ENCODE measurements at regions not wholly inside any gene's neighbourhood (a gene's known extent, or its start where the extent isn't known, plus 50 kb on each side); places are given as distances from the start of the nearest gene placed in this dataset.

DNA sequence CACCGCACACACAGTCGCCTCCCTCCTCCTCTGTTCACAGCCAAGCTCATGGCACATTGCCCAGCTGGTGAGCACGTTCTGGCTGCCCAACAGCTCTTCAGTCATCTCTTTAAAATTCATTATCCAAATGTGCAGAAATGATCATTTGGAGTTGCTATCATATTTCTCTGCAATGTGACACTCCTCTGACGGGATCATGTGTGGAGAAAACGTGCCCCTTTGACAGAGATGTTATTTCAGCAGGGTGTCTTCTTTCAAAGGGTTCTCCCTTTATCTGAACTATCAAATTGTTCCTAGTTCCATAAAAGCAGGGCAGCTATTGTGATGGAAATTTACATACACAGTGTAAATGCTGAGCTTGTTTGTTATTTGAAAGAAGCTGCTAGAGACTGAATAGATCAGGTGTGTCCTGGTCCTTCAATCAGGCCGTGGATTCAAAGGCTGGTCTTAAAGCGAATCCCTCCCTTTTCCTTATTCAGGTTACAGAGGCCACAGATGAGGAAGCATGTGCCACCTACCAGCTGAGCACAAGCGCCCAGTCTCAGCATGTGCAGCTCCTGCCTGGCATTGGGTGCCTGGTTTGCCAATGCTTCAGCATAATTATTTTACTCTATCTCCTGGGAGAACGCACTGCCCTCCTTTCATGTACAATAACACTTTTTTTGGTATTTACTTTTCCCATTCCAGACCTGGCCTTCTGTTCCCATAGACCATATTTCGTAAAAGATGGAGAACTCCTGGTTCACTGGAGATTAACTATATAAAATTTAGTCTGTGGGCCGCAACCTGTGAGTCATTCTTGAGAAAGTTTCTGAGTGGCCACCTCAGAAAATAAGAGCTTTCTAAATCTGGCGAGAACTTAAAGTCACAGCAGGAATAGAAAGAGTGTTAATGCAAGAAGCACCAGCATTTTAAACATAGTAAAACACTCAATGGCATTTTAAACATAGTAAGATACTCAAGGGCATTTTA lies 433.7 kb downstream of the ENC1 start:
- TF ChIP-seq, protein P1, sequence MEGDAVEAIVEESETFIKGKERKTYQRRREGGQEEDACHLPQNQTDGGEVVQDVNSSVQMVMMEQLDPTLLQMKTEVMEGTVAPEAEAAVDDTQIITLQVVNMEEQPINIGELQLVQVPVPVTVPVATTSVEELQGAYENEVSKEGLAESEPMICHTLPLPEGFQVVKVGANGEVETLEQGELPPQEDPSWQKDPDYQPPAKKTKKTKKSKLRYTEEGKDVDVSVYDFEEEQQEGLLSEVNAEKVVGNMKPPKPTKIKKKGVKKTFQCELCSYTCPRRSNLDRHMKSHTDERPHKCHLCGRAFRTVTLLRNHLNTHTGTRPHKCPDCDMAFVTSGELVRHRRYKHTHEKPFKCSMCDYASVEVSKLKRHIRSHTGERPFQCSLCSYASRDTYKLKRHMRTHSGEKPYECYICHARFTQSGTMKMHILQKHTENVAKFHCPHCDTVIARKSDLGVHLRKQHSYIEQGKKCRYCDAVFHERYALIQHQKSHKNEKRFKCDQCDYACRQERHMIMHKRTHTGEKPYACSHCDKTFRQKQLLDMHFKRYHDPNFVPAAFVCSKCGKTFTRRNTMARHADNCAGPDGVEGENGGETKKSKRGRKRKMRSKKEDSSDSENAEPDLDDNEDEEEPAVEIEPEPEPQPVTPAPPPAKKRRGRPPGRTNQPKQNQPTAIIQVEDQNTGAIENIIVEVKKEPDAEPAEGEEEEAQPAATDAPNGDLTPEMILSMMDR (conservative IDR thresholded peaks at IDR 0.05; ENCODE audit: low read depth in 2 of 2): no peak
- TF ChIP-seq EZH2 (IDR thresholded peaks at IDR 0.05; ENCODE audit: low read depth, unreplicated experiment) (no peak), CREB1 (CRISPR knock-in tag; IDR thresholded peaks at IDR 0.05; ENCODE audit: low read depth) (no peak), POLR2AphosphoS5 (IDR thresholded peaks at IDR 0.05; ENCODE audit: low read depth) (no peak), EZH2phosphoT487 (IDR thresholded peaks at IDR 0.05; ENCODE audit: unreplicated experiment) (no peak), NANOG (IDR thresholded peaks at IDR 0.05; ENCODE audit: borderline replicate concordance) (no peak)
- TF ChIP-seq, protein P2, sequence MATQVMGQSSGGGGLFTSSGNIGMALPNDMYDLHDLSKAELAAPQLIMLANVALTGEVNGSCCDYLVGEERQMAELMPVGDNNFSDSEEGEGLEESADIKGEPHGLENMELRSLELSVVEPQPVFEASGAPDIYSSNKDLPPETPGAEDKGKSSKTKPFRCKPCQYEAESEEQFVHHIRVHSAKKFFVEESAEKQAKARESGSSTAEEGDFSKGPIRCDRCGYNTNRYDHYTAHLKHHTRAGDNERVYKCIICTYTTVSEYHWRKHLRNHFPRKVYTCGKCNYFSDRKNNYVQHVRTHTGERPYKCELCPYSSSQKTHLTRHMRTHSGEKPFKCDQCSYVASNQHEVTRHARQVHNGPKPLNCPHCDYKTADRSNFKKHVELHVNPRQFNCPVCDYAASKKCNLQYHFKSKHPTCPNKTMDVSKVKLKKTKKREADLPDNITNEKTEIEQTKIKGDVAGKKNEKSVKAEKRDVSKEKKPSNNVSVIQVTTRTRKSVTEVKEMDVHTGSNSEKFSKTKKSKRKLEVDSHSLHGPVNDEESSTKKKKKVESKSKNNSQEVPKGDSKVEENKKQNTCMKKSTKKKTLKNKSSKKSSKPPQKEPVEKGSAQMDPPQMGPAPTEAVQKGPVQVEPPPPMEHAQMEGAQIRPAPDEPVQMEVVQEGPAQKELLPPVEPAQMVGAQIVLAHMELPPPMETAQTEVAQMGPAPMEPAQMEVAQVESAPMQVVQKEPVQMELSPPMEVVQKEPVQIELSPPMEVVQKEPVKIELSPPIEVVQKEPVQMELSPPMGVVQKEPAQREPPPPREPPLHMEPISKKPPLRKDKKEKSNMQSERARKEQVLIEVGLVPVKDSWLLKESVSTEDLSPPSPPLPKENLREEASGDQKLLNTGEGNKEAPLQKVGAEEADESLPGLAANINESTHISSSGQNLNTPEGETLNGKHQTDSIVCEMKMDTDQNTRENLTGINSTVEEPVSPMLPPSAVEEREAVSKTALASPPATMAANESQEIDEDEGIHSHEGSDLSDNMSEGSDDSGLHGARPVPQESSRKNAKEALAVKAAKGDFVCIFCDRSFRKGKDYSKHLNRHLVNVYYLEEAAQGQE (IDR thresholded peaks at IDR 0.05; ENCODE audit: unreplicated experiment): no peak
- TF ChIP-seq, protein P3, sequence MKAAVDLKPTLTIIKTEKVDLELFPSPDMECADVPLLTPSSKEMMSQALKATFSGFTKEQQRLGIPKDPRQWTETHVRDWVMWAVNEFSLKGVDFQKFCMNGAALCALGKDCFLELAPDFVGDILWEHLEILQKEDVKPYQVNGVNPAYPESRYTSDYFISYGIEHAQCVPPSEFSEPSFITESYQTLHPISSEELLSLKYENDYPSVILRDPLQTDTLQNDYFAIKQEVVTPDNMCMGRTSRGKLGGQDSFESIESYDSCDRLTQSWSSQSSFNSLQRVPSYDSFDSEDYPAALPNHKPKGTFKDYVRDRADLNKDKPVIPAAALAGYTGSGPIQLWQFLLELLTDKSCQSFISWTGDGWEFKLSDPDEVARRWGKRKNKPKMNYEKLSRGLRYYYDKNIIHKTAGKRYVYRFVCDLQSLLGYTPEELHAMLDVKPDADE (IDR thresholded peaks at IDR 0.05): no peak

Measured in GM23338 (cell line).